MCF 10A (cell line): ENCODE measurements at regions not wholly inside any gene's neighbourhood (a gene's known extent, or its start where the extent isn't known, plus 50 kb on each side); places are given as distances from the start of the nearest gene placed in this dataset.

Source experiments
- BruUV-seq: library from RNA; stranded (reverse); fragments of 400-500 nt; replicated peaks from 2 replicates; lab custom pipeline; 2021; lab: Mats Ljungman, UMichigan
- CTCF ChIA-PET: fragments of 300-600 bp; sonication (Branson Sonifier 250); formaldehyde crosslinking; extraction: SDS; loops from one replicate; lab custom pipeline; 2021; ENCODE audit warnings: antibody characterized with exemption, inconsistent platforms; lab: Yijun Ruan, JAX
- POLR2A ChIA-PET: fragments of 300-600, 350-650 bp; sonication (Branson Sonifier 250); formaldehyde crosslinking; extraction: SDS; loops from one replicate; lab custom pipeline; 2020; ENCODE audit warnings: antibody characterized with exemption, inconsistent platforms; lab: Yijun Ruan, JAX
- DNase-seq: peaks from one replicate; pipeline ENCODE4 v3.0.0-alpha.2; 2018; ENCODE audit not compliant: unreplicated experiment
- H3K27ac Mint-ChIP-seq: one replicate; pipeline ENCODE4 v1.8.0; 2022; ENCODE audit warnings: mild to moderate bottlenecking, low read depth, mixed read lengths; ENCODE audit not compliant: unreplicated experiment
- H3K27me3 Mint-ChIP-seq: one replicate; pipeline ENCODE4 v1.8.0; 2022; ENCODE audit warnings: mixed read lengths; ENCODE audit not compliant: insufficient read depth, unreplicated experiment
- H3K36me3 Mint-ChIP-seq: one replicate; pipeline ENCODE4 v1.8.0; 2022; ENCODE audit warnings: mild to moderate bottlenecking, moderate library complexity, mixed read lengths; ENCODE audit not compliant: insufficient read depth, unreplicated experiment
- H3K4me1 Mint-ChIP-seq: one replicate; pipeline ENCODE4 v1.8.0; 2022; ENCODE audit warnings: mixed read lengths; ENCODE audit not compliant: insufficient read depth, unreplicated experiment
- H3K4me3 Mint-ChIP-seq: one replicate; pipeline ENCODE4 v1.8.0; 2022; ENCODE audit warnings: mild to moderate bottlenecking, moderate library complexity, mixed read lengths; ENCODE audit not compliant: unreplicated experiment
- H3K9me3 Mint-ChIP-seq: one replicate; pipeline ENCODE4 v1.8.0; 2022; ENCODE audit warnings: mixed read lengths; ENCODE audit not compliant: unreplicated experiment
- CTCF ChIP-seq: fragments of 200-600 bp; IDR thresholded peaks from one replicate; pipeline ENCODE4 v1.8.0; 2022; ENCODE audit warnings: antibody characterized with exemption, mild to moderate bottlenecking; ENCODE audit not compliant: unreplicated experiment
- intact Hi-C: fragments of 100-400 bp; cut with micrococcal nuclease; formaldehyde crosslinking; loops from 2 replicates; pipeline ENCODE4 v1.14.1; 2022

- Mint-ChIP-seq H3K27me3 (no peaks in the 10 kb centered on the region), H3K4me1 (peaks cover 9% of the 10 kb centered on the region), H3K36me3 (no peaks in the 10 kb centered on the region), H3K4me3 (no peak overlapping the region), H3K9me3 (no peaks in the 10 kb centered on the region), H3K27ac (no peak overlapping the region)
- TF ChIP-seq CTCF: no peak
- CTCF ChIA-PET: no interaction called here
- intact Hi-C loops: no loop called here
- DNase-seq: no peak
- no TSS peak for BruUV-seq
- POLR2A ChIA-PET: no interaction called here
Observed at GRCh38 chr13:30824651-30825050, 81.4 kb upstream of the MEDAG start.

DNA sequence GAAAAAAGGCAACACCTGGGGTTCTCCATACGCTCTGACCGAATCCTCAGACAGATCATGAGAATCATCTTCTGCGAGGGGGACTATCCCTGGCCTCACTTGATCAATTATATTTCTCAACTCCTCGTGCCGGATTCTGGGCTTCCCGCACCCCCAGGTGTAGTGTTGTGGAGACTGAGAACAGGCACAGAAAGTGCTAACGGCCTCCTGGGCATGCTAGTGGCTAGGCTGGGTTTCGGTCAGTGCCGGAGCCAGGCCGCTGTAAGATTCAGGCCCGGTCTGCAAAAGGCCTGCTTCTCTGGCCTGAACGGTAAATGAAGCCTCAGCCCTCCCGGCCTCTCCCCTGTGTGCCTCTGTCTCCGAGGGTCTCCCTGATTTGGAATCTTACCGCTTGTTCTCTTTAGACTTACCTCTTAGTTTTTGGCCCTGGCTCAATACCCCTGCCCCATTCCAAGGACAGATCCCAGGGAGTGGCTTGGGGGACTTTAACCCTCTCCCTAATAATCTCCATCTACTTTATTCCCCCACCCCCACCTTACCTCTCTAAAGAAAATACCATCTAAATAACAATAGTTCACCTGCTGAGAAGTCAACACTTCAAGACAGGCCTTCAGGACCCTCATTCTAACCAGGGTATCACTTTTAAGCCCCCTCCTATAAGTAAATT is 79.0 kb upstream of the MEDAG start:
- CTCF ChIA-PET: no interaction called here
- Mint-ChIP-seq H3K9me3 (no peaks in the 10 kb centered on the region), H3K4me3 (no peak overlapping the region), H3K36me3 (no peaks in the 10 kb centered on the region), H3K27me3 (no peaks in the 10 kb centered on the region), H3K27ac (no peak overlapping the region), H3K4me1 (peaks cover 15% of the 10 kb centered on the region)
- no peak for DNase-seq
- intact Hi-C loops: no loop called here
- POLR2A ChIA-PET: no interaction called here
- no TSS peak for BruUV-seq
- no peak for TF ChIP-seq CTCF

- Mint-ChIP-seq H3K4me1 (peaks cover 15% of the 10 kb centered on the region), H3K36me3 (no peaks in the 10 kb centered on the region), H3K9me3 (no peaks in the 10 kb centered on the region), H3K27me3 (no peaks in the 10 kb centered on the region), H3K4me3 (no peak overlapping the region), H3K27ac (no peak overlapping the region)
- ChIA-PET POLR2A (no interaction called here), CTCF (no interaction called here)
- intact Hi-C loops: no loop called here
- TF ChIP-seq CTCF: no peak
- no peak for DNase-seq
- BruUV-seq: no TSS peak
Observed at GRCh38 chr13:30827578-30827925, 78.5 kb upstream of the MEDAG start.

GRCh38 chr13:30829145-30829832 is 76.8 kb upstream of the MEDAG start:
- peaks cover 26% of the 10 kb centered on the region for H3K4me1 Mint-ChIP-seq
- no peak overlapping the region for H3K27ac Mint-ChIP-seq
- H3K4me3 Mint-ChIP-seq: no peak overlapping the region
- peak; percentile 92 for DNase-seq
- POLR2A ChIA-PET: interaction anchor here (0.6 to 1.0 kb wide), 3 partner anchors 18 to 563 kb away, joined by 3 to 4 read pairs (median 4); no protein-coding TSS in a partner anchor
- no peak for TF ChIP-seq CTCF
- intact Hi-C loops: no loop called here
- H3K36me3 Mint-ChIP-seq: no peaks in the 10 kb centered on the region
- CTCF ChIA-PET: interaction anchor here (0.6 kb wide), 2 partner anchors 64 to 280 kb away, joined by 3 to 5 read pairs; no protein-coding TSS in a partner anchor
- BruUV-seq: no TSS peak
- H3K9me3 Mint-ChIP-seq: no peaks in the 10 kb centered on the region
- no peaks in the 10 kb centered on the region for H3K27me3 Mint-ChIP-seq
